COLO829 (cell line): ENCODE measurements at regions not wholly inside any gene's neighbourhood (a gene's known extent, or its start where the extent isn't known, plus 50 kb on each side); places are given as distances from the start of the nearest gene placed in this dataset.

ENCODE experiments used
- DNase-seq: peaks from one replicate; pipeline ENCODE4 v3.0.0; 2012; ENCODE audit warnings: low spot score

- DNase-seq = no peak
Measured at GRCh38 chr5:31097851-31098250, 95.6 kb upstream of the CDH6 start.

- peak; percentile 54 for DNase-seq
Measured at GRCh38 chr5:31096238-31096865, 97.1 kb upstream of the CDH6 start.

- no peak for DNase-seq
Measured at GRCh38 chr5:31095796-31096195, 97.7 kb upstream of the CDH6 start.

- no peak for DNase-seq
Measured at GRCh38 chr5:31091501-31091900, 102.0 kb upstream of the CDH6 start.

GRCh38 chr5:31090467-31090866 lies 103.0 kb upstream of the CDH6 start:
- no peak for DNase-seq

GRCh38 chr5:31086839-31087415 lies 106.6 kb upstream of the CDH6 start:
- no peak for DNase-seq

GRCh38 chr5:31084871-31085270 lies 108.6 kb upstream of the CDH6 start:
- DNase-seq = no peak

GRCh38 chr5:31083364-31083763 lies 110.1 kb upstream of the CDH6 start:
- DNase-seq = no peak

- DNase-seq = no peak
Measured at GRCh38 chr5:31079668-31080067, 113.8 kb upstream of the CDH6 start.

- no peak for DNase-seq
Measured at GRCh38 chr5:31078956-31079355, 114.5 kb upstream of the CDH6 start.

GRCh38 chr5:31075981-31076380 lies 117.5 kb upstream of the CDH6 start:
- DNase-seq = no peak

- no peak for DNase-seq
Measured at GRCh38 chr5:31068287-31068686, 125.2 kb upstream of the CDH6 start.

- DNase-seq = no peak
Measured at GRCh38 chr5:31066655-31067328, 126.7 kb upstream of the CDH6 start.

- no peak for DNase-seq
Measured at GRCh38 chr5:31064215-31064614, 129.3 kb upstream of the CDH6 start.

GRCh38 chr5:31062902-31063580 lies 130.4 kb upstream of the CDH6 start:
- DNase-seq = no peak

- no peak for DNase-seq
Measured at GRCh38 chr5:31059889-31060288, 133.6 kb upstream of the CDH6 start.

- DNase-seq = no peak
Measured at GRCh38 chr5:31054453-31054852, 139.0 kb upstream of the CDH6 start.

- DNase-seq = no peak
Measured at GRCh38 chr5:31052937-31053658, 140.4 kb upstream of the CDH6 start.

GRCh38 chr5:31051316-31051715 lies 142.2 kb upstream of the CDH6 start:
- no peak for DNase-seq

- DNase-seq = no peak
Measured at GRCh38 chr5:31049936-31050704, 143.4 kb upstream of the CDH6 start.

GRCh38 chr5:31049461-31049860 lies 144.0 kb upstream of the CDH6 start:
- DNase-seq = no peak
